ENCODE measurements at regions not wholly inside any gene's neighbourhood (a gene's known extent, or its start where the extent isn't known, plus 50 kb on each side); places are given as distances from the start of the nearest gene placed in this dataset.

DNA sequence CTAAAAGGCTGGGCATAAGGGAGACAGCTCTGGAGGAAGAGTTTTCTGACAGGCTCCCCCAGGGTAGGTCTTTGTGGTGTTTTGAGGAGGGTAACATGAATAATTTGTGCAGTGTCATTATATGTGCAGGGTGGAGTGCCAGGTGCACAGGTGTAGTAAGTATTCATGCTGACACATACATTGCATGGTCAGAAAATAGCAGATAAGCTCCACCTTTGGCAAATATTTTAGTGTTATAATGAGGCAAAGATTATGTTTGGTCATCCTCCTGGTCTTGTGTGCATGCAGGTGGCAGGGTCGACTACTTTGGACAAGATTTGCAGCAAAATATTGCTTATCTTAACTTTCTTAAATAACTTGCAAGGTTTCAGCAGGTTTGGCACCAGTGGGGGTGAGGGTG is 910.4 kb upstream of the PCDH10 start:
- no peak for TF ChIP-seq TAF1 (CRISPR knock-in tag; IDR thresholded peaks at IDR 0.05)
- no peak for TF ChIP-seq ZNF274 (CRISPR knock-in tag; IDR thresholded peaks at IDR 0.05)
- no peak for TF ChIP-seq POLR2A (IDR thresholded peaks at IDR 0.05; ENCODE audit: insufficient read depth in 1 of 2, low read depth in 2 of 2, low read length in 2 of 2)
- no peak for TF ChIP-seq ZSCAN30 (CRISPR knock-in tag; IDR thresholded peaks at IDR 0.05)

Measured in HepG2 (cell line).